ENCODE measurements at regions not wholly inside any gene's neighbourhood (a gene's known extent, or its start where the extent isn't known, plus 50 kb on each side); places are given as distances from the start of the nearest gene placed in this dataset.

DNA sequence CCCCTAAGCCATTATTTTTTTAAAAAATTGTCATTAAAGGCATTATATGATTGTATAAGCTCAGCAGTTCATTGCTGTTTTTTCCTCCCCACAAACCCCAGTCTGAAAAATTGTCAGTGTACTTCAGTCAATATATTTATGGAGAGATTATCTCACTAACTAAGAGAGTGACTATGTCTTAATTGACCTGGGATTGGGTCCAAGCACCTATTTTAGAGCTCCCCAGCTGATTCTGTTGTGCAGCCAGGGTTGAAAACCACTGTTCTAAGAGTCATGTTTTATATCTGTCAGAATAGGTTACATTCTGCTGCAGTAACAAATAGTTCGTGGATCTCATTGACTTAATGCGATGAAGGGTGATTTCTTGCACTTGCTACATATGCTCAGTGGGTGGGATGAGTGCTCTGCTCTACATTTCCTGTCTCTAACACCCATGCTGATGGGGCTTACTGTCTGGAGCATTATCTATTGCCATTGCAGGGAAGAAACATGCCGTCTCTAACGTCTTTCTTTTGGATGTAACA is 171.2 kb upstream of the MPHOSPH6 start:
- Histone ChIP-seq H3K4me3 (ENCODE audit: low read depth in 2 of 2, low read length in 1 of 2) (no peak overlapping the region), H3K79me2 (ENCODE audit: insufficient read depth) (no peaks in the 10 kb centered on the region), H3K9me2 (no peaks in the 10 kb centered on the region), H3K4me2 (no peak overlapping the region), H3K9me3 (no peaks in the 10 kb centered on the region), H3F3A (replicated peaks; ENCODE audit: insufficient read depth) (no peaks in the 10 kb centered on the region), H4K20me1 (ENCODE audit: insufficient read depth) (no peaks in the 10 kb centered on the region), H3K27ac (ENCODE audit: low read depth in 2 of 2, low read length in 1 of 2) (no peak overlapping the region), H3K36me3 (replicated peaks in 1 of 2; ENCODE audit: control insufficient read depth in 1 of 2, insufficient read depth in 2 of 2, low read length in 1 of 2) (no peaks in the 10 kb centered on the region), H3K4me1 (ENCODE audit: control insufficient read depth in 1 of 2, insufficient read depth in 2 of 2, low read depth in 1 of 2, low read length in 1 of 2) (no peaks in the 10 kb centered on the region), H3K27me3 (ENCODE audit: insufficient read depth) (no peaks in the 10 kb centered on the region), H3K9ac (no peak overlapping the region), H2AFZ (ENCODE audit: low read depth) (no peak overlapping the region)
- ChIA-PET CTCF (interaction anchor here (2.0 kb wide), 1 partner anchor 12 kb away, joined by 6 read pairs; no protein-coding TSS in a partner anchor), POLR2A (no interaction called here)
- TF ChIP-seq YY1 (IDR thresholded peaks at IDR 0.05; ENCODE audit: low read depth), result no peak
- TF ChIP-seq FOXM1 (IDR thresholded peaks at IDR 0.05; ENCODE audit: low read depth), result no peak
- TF ChIP-seq ELF1 (IDR thresholded peaks at IDR 0.05), result no peak
- TF ChIP-seq RXRA (IDR thresholded peaks at IDR 0.05; ENCODE audit: borderline replicate concordance, low read depth), result no peak
- TF ChIP-seq PBX3 (IDR thresholded peaks at IDR 0.05), result no peak
- TF ChIP-seq RFX5 (IDR thresholded peaks at IDR 0.05; ENCODE audit: low read length), result no peak
- TF ChIP-seq MXI1 (IDR thresholded peaks at IDR 0.05; ENCODE audit: low read depth, low read length), result no peak
- no peak for TF ChIP-seq JUND (IDR thresholded peaks at IDR 0.05)
- TF ChIP-seq REST (IDR thresholded peaks at IDR 0.05; ENCODE audit: low read depth, low read length), result no peak
- no peak for TF ChIP-seq FOXJ3 (CRISPR knock-in tag; IDR thresholded peaks at IDR 0.05)
- WGBS (ENCODE audit: low lambda C conversion rate), result 20% methylated on average over 4 of the region's 4 CpGs
- DNase-seq, result no peak

GRCh38 chr16:82340531-82340930 is 170.5 kb upstream of the MPHOSPH6 start:
- no peak overlapping the region for H3K4me2 ChIP-seq
- no peak overlapping the region for H3K9ac ChIP-seq
- no peak overlapping the region for H3K4me3 ChIP-seq (ENCODE audit: low read depth in 2 of 2, low read length in 1 of 2)
- no peaks in the 10 kb centered on the region for H3K4me1 ChIP-seq (ENCODE audit: control insufficient read depth in 1 of 2, insufficient read depth in 2 of 2, low read depth in 1 of 2, low read length in 1 of 2)
- H3K9me3 ChIP-seq, result no peaks in the 10 kb centered on the region
- no peaks in the 10 kb centered on the region for H3K27me3 ChIP-seq (ENCODE audit: insufficient read depth)
- ChIA-PET POLR2A (no interaction called here), CTCF (no interaction called here)
- H3K9me2 ChIP-seq, result no peaks in the 10 kb centered on the region
- H3K36me3 ChIP-seq (replicated peaks in 1 of 2; ENCODE audit: control insufficient read depth in 1 of 2, insufficient read depth in 2 of 2, low read length in 1 of 2), result no peaks in the 10 kb centered on the region
- H4K20me1 ChIP-seq (ENCODE audit: insufficient read depth), result no peaks in the 10 kb centered on the region
- no peak overlapping the region for H3K27ac ChIP-seq (ENCODE audit: low read depth in 2 of 2, low read length in 1 of 2)
- no peak for TF ChIP-seq GABPA (IDR thresholded peaks at IDR 0.05; ENCODE audit: low read depth)
- no peaks in the 10 kb centered on the region for H3F3A ChIP-seq (replicated peaks; ENCODE audit: insufficient read depth)
- H3K79me2 ChIP-seq (ENCODE audit: insufficient read depth), result no peaks in the 10 kb centered on the region
- no peak overlapping the region for H2AFZ ChIP-seq (ENCODE audit: low read depth)
- DNase-seq, result no peak
- WGBS (ENCODE audit: low lambda C conversion rate), result 3% methylated on average over 4 of the region's 4 CpGs

Data from SK-N-SH (cell line).